ENCODE measurements at regions not wholly inside any gene's neighbourhood (a gene's known extent, or its start where the extent isn't known, plus 50 kb on each side); places are given as distances from the start of the nearest gene placed in this dataset.

GRCh38 chr2:64792995-64793639, 139.4 kb upstream of the SERTAD2 start:
- no peak for DNase-seq (ENCODE audit: low read depth in 4 of 6, low spot score in 6 of 6)
- Histone ChIP-seq H3K27me3 (ENCODE audit: control insufficient read depth, insufficient read depth, low read length) (no peaks in the 10 kb centered on the region), H3K4me1 (ENCODE audit: control insufficient read depth, insufficient read depth, low read length) (no peaks in the 10 kb centered on the region), H3K4me3 (ENCODE audit: low read depth, low read length) (no peak overlapping the region), H3K27ac (ENCODE audit: low read depth, low read length) (no peak overlapping the region), H3K9me3 (ENCODE audit: control insufficient read depth, insufficient read depth, low read length) (no peaks in the 10 kb centered on the region), H3K36me3 (ENCODE audit: control insufficient read depth, insufficient read depth, low read length) (no peaks in the 10 kb centered on the region)
- WGBS (ENCODE audit: insufficient coverage): 68% methylated on average over 3 of the region's 5 CpGs

- no CpG with 5 or more reads among the region's 1 CpG for WGBS (ENCODE audit: insufficient coverage)
- DNase-seq (ENCODE audit: low read depth in 4 of 6, low spot score in 6 of 6): no peak
- H3K27me3 ChIP-seq (ENCODE audit: control insufficient read depth, insufficient read depth, low read length): no peaks in the 10 kb centered on the region
- no peaks in the 10 kb centered on the region for H3K4me1 ChIP-seq (ENCODE audit: control insufficient read depth, insufficient read depth, low read length)
- H3K36me3 ChIP-seq (ENCODE audit: control insufficient read depth, insufficient read depth, low read length): no peaks in the 10 kb centered on the region
- no peaks in the 10 kb centered on the region for H3K9me3 ChIP-seq (ENCODE audit: control insufficient read depth, insufficient read depth, low read length)
- H3K4me3 ChIP-seq (ENCODE audit: low read depth, low read length): no peak overlapping the region
- H3K27ac ChIP-seq (ENCODE audit: low read depth, low read length): no peak overlapping the region
These were observed 140.0 kb upstream of the SERTAD2 start for GRCh38 chr2:64793701-64794100.

GRCh38 chr2:64794426-64794995, 140.8 kb upstream of the SERTAD2 start:
- Histone ChIP-seq H3K9me3 (ENCODE audit: control insufficient read depth, insufficient read depth, low read length) (no peaks in the 10 kb centered on the region), H3K4me1 (ENCODE audit: control insufficient read depth, insufficient read depth, low read length) (no peaks in the 10 kb centered on the region), H3K27ac (ENCODE audit: low read depth, low read length) (no peak overlapping the region), H3K36me3 (ENCODE audit: control insufficient read depth, insufficient read depth, low read length) (no peaks in the 10 kb centered on the region), H3K4me3 (ENCODE audit: low read depth, low read length) (no peak overlapping the region), H3K27me3 (ENCODE audit: control insufficient read depth, insufficient read depth, low read length) (no peaks in the 10 kb centered on the region)
- DNase-seq (ENCODE audit: low read depth in 4 of 6, low spot score in 6 of 6): no peak
- WGBS (ENCODE audit: insufficient coverage): no CpG with 5 or more reads among the region's 6 CpGs

- H3K9me3 ChIP-seq (ENCODE audit: control insufficient read depth, insufficient read depth, low read length): no peaks in the 10 kb centered on the region
- no peaks in the 10 kb centered on the region for H3K4me1 ChIP-seq (ENCODE audit: control insufficient read depth, insufficient read depth, low read length)
- H3K36me3 ChIP-seq (ENCODE audit: control insufficient read depth, insufficient read depth, low read length): no peaks in the 10 kb centered on the region
- 84% methylated on average over 5 of the region's 6 CpGs for WGBS (ENCODE audit: insufficient coverage)
- no peaks in the 10 kb centered on the region for H3K27me3 ChIP-seq (ENCODE audit: control insufficient read depth, insufficient read depth, low read length)
- no peak overlapping the region for H3K27ac ChIP-seq (ENCODE audit: low read depth, low read length)
- no peak overlapping the region for H3K4me3 ChIP-seq (ENCODE audit: low read depth, low read length)
- DNase-seq (ENCODE audit: low read depth in 4 of 6, low spot score in 6 of 6): no peak
These were observed 141.4 kb upstream of the SERTAD2 start for GRCh38 chr2:64795024-64795592.

- WGBS (ENCODE audit: insufficient coverage): 84% methylated on average over 5 of the region's 6 CpGs
- no peaks in the 10 kb centered on the region for H3K36me3 ChIP-seq (ENCODE audit: control insufficient read depth, insufficient read depth, low read length)
- no peaks in the 10 kb centered on the region for H3K27me3 ChIP-seq (ENCODE audit: control insufficient read depth, insufficient read depth, low read length)
- no peaks in the 10 kb centered on the region for H3K9me3 ChIP-seq (ENCODE audit: control insufficient read depth, insufficient read depth, low read length)
- no peak for DNase-seq (ENCODE audit: low read depth in 4 of 6, low spot score in 6 of 6)
- H3K4me3 ChIP-seq (ENCODE audit: low read depth, low read length): no peak overlapping the region
- no peaks in the 10 kb centered on the region for H3K4me1 ChIP-seq (ENCODE audit: control insufficient read depth, insufficient read depth, low read length)
- no peak overlapping the region for H3K27ac ChIP-seq (ENCODE audit: low read depth, low read length)
These were observed 143.2 kb upstream of the SERTAD2 start for GRCh38 chr2:64796926-64797325.

- no peaks in the 10 kb centered on the region for H3K27me3 ChIP-seq (ENCODE audit: control insufficient read depth, insufficient read depth, low read length)
- DNase-seq (ENCODE audit: low read depth in 4 of 6, low spot score in 6 of 6): peak in 1 of 6 donors; percentile 15
- no peak overlapping the region for H3K27ac ChIP-seq (ENCODE audit: low read depth, low read length)
- no peaks in the 10 kb centered on the region for H3K4me1 ChIP-seq (ENCODE audit: control insufficient read depth, insufficient read depth, low read length)
- WGBS (ENCODE audit: insufficient coverage): 63% methylated on average over 2 of the region's 4 CpGs
- no peak overlapping the region for H3K4me3 ChIP-seq (ENCODE audit: low read depth, low read length)
- H3K9me3 ChIP-seq (ENCODE audit: control insufficient read depth, insufficient read depth, low read length): no peaks in the 10 kb centered on the region
- H3K36me3 ChIP-seq (ENCODE audit: control insufficient read depth, insufficient read depth, low read length): no peaks in the 10 kb centered on the region
These were observed 144.3 kb upstream of the SERTAD2 start for GRCh38 chr2:64797881-64798575.

GRCh38 chr2:64799592-64800252, 146.0 kb upstream of the SERTAD2 start:
- H3K4me1 ChIP-seq (ENCODE audit: control insufficient read depth, insufficient read depth, low read length): no peaks in the 10 kb centered on the region
- no peak for DNase-seq (ENCODE audit: low read depth in 4 of 6, low spot score in 6 of 6)
- H3K9me3 ChIP-seq (ENCODE audit: control insufficient read depth, insufficient read depth, low read length): no peaks in the 10 kb centered on the region
- H3K36me3 ChIP-seq (ENCODE audit: control insufficient read depth, insufficient read depth, low read length): no peaks in the 10 kb centered on the region
- no peak overlapping the region for H3K4me3 ChIP-seq (ENCODE audit: low read depth, low read length)
- H3K27me3 ChIP-seq (ENCODE audit: control insufficient read depth, insufficient read depth, low read length): no peaks in the 10 kb centered on the region
- no peak overlapping the region for H3K27ac ChIP-seq (ENCODE audit: low read depth, low read length)
- WGBS (ENCODE audit: insufficient coverage): no CpG with 5 or more reads among the region's 4 CpGs

- DNase-seq (ENCODE audit: low read depth in 4 of 6, low spot score in 6 of 6): no peak
- WGBS (ENCODE audit: insufficient coverage): no CpG with 5 or more reads among the region's 2 CpGs
- H3K27me3 ChIP-seq (ENCODE audit: control insufficient read depth, insufficient read depth, low read length): no peaks in the 10 kb centered on the region
- H3K4me3 ChIP-seq (ENCODE audit: low read depth, low read length): no peak overlapping the region
- H3K36me3 ChIP-seq (ENCODE audit: control insufficient read depth, insufficient read depth, low read length): no peaks in the 10 kb centered on the region
- no peaks in the 10 kb centered on the region for H3K4me1 ChIP-seq (ENCODE audit: control insufficient read depth, insufficient read depth, low read length)
- no peak overlapping the region for H3K27ac ChIP-seq (ENCODE audit: low read depth, low read length)
- H3K9me3 ChIP-seq (ENCODE audit: control insufficient read depth, insufficient read depth, low read length): no peaks in the 10 kb centered on the region
These were observed 150.1 kb upstream of the SERTAD2 start for GRCh38 chr2:64803776-64804175.

GRCh38 chr2:64804651-64805050, 150.9 kb upstream of the SERTAD2 start:
- H3K4me3 ChIP-seq (ENCODE audit: low read depth, low read length): no peak overlapping the region
- no peaks in the 10 kb centered on the region for H3K9me3 ChIP-seq (ENCODE audit: control insufficient read depth, insufficient read depth, low read length)
- no peak for DNase-seq (ENCODE audit: low read depth in 4 of 6, low spot score in 6 of 6)
- no peaks in the 10 kb centered on the region for H3K27me3 ChIP-seq (ENCODE audit: control insufficient read depth, insufficient read depth, low read length)
- no peaks in the 10 kb centered on the region for H3K36me3 ChIP-seq (ENCODE audit: control insufficient read depth, insufficient read depth, low read length)
- H3K27ac ChIP-seq (ENCODE audit: low read depth, low read length): no peak overlapping the region
- 100% methylated on average over 1 of the region's 3 CpGs for WGBS (ENCODE audit: insufficient coverage)
- no peaks in the 10 kb centered on the region for H3K4me1 ChIP-seq (ENCODE audit: control insufficient read depth, insufficient read depth, low read length)
